HUES48 (cell line): ENCODE measurements at regions not wholly inside any gene's neighbourhood (a gene's known extent, or its start where the extent isn't known, plus 50 kb on each side); places are given as distances from the start of the nearest gene placed in this dataset.

Experiments used
- H3K27ac ChIP-seq: one replicate; pipeline ENCODE4 v1.7.0; 2013; ENCODE audit warnings: low read depth, low read length, inconsistent platforms
- H3K27me3 ChIP-seq: 2 replicates; pipeline ENCODE4 v1.6.1; 2013; ENCODE audit warnings: mild to moderate bottlenecking, low read length; ENCODE audit not compliant: control insufficient read depth, insufficient read depth
- H3K36me3 ChIP-seq: 2 replicates; pipeline ENCODE4 v1.6.1; 2013; ENCODE audit warnings: low read length; ENCODE audit not compliant: control insufficient read depth, insufficient read depth
- H3K4me1 ChIP-seq: 2 replicates; pipeline ENCODE4 v1.6.1; 2013; ENCODE audit warnings: mild to moderate bottlenecking, low read length; ENCODE audit not compliant: control insufficient read depth, insufficient read depth
- H3K4me3 ChIP-seq: 2 replicates; pipeline ENCODE4 v1.5.1; 2013; ENCODE audit warnings: mild to moderate bottlenecking, low read depth, low read length
- H3K9ac ChIP-seq: 2 replicates; pipeline ENCODE4 v1.6.1; 2013; ENCODE audit warnings: mild to moderate bottlenecking, low read depth, low read length, moderate library complexity
- H3K9me3 ChIP-seq: 2 replicates; pipeline ENCODE4 v1.6.1; 2013; ENCODE audit warnings: low read length; ENCODE audit not compliant: control insufficient read depth, insufficient read depth

- no peaks in the 10 kb centered on the region for H3K4me1 ChIP-seq
- no peaks in the 10 kb centered on the region for H3K27me3 ChIP-seq
- H3K4me3 ChIP-seq, result no peak overlapping the region
- H3K9me3 ChIP-seq, result no peaks in the 10 kb centered on the region
- no peak overlapping the region for H3K27ac ChIP-seq
- no peaks in the 10 kb centered on the region for H3K36me3 ChIP-seq
- no peak overlapping the region for H3K9ac ChIP-seq
Observed at GRCh38 chr10:62613859-62614258, 190.7 kb upstream of the ADO start.

DNA sequence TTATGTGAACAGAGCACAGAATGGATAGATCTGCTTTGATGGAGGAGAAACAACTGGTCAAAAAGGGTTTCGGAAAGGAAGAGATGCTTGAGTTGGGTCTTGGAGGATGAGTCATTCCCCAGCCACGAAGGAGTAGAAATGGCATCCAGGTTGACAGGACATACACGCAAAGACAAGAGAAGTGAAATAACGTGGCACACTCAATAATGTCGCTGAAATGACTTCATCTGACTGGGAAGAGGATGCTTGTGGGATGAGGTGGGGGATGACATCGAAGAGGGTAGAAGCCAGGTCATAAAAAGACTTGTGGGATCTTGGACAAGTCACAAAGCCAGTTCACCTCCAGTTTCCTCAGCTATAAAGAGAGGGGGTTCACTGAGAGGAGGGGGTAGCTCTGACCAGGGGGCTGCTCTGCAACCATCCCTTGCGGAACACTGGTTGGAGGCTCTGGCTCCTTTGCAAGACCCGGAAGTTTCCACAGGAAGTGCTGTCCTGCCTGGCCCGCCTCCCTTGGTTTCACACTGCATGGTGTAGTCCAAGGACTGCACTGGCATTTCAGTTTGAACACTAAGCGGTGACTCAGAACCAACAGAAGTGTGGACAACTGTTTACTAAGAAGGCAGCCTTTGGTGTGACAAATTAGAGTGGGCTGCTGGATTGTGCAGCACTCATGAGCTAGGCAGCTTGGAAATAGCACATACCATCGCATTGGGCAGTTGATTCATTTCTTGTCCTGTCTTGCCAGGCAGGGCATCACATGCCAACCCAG is 189.9 kb upstream of the ADO start:
- Histone ChIP-seq H3K9ac (no peak overlapping the region), H3K27ac (no peak overlapping the region), H3K4me3 (no peak overlapping the region), H3K27me3 (no peaks in the 10 kb centered on the region), H3K4me1 (no peaks in the 10 kb centered on the region), H3K9me3 (no peaks in the 10 kb centered on the region), H3K36me3 (no peaks in the 10 kb centered on the region)

DNA sequence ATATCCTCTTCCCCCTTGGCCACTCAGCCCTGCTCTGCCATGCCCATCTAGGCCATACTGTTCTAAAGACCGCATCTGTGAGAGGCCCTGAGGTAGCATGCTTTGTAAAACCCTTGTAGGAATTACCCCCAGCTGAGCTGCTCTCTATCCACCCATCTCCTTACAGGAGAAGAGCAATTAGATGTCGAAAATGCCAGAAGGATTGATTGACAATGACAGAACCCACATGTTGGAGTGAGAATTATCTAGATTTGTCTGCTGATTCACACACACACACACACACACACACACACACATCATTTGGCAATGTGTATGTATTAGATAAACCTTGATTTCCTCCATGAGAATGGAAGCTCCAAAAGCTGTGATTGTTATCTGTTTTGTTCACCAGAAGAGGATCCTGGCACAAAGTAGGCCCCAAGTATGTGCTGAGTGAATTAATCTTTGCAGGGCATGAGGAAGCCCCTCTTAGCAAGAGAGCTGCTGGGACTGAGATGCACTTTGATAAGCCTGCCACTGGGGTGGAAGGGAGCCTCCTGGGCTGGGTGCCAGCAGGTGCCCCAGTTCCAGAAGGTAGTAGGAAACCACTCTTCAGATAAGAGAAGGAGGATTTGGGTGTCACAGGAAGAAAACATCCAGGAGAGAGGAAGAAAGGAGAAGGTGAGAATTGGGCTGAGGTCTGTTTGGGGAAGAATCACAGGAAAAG is 187.5 kb upstream of the ADO start:
- no peaks in the 10 kb centered on the region for H3K4me1 ChIP-seq
- no peaks in the 10 kb centered on the region for H3K27me3 ChIP-seq
- H3K9ac ChIP-seq, result no peak overlapping the region
- no peak overlapping the region for H3K27ac ChIP-seq
- no peaks in the 10 kb centered on the region for H3K36me3 ChIP-seq
- H3K9me3 ChIP-seq, result no peaks in the 10 kb centered on the region
- no peak overlapping the region for H3K4me3 ChIP-seq

- H3K4me1 ChIP-seq, result no peaks in the 10 kb centered on the region
- H3K36me3 ChIP-seq, result no peaks in the 10 kb centered on the region
- no peaks in the 10 kb centered on the region for H3K9me3 ChIP-seq
- H3K4me3 ChIP-seq, result no peak overlapping the region
- H3K27me3 ChIP-seq, result no peaks in the 10 kb centered on the region
- H3K9ac ChIP-seq, result no peak overlapping the region
- H3K27ac ChIP-seq, result no peak overlapping the region
Observed at GRCh38 chr10:62617652-62618051, 186.9 kb upstream of the ADO start.

GRCh38 chr10:62618054-62618453 is 186.5 kb upstream of the ADO start:
- Histone ChIP-seq H3K4me1 (no peaks in the 10 kb centered on the region), H3K36me3 (no peaks in the 10 kb centered on the region), H3K9me3 (no peaks in the 10 kb centered on the region), H3K4me3 (no peak overlapping the region), H3K27ac (no peak overlapping the region), H3K27me3 (no peaks in the 10 kb centered on the region), H3K9ac (no peak overlapping the region)

- Histone ChIP-seq H3K9me3 (no peaks in the 10 kb centered on the region), H3K4me3 (no peak overlapping the region), H3K27me3 (no peaks in the 10 kb centered on the region), H3K9ac (no peak overlapping the region), H3K4me1 (no peaks in the 10 kb centered on the region), H3K27ac (no peak overlapping the region), H3K36me3 (no peaks in the 10 kb centered on the region)
Observed at GRCh38 chr10:62618576-62619412, 185.7 kb upstream of the ADO start.

GRCh38 chr10:62619413-62619738 is 185.1 kb upstream of the ADO start:
- H3K9me3 ChIP-seq, result no peaks in the 10 kb centered on the region
- H3K36me3 ChIP-seq, result no peaks in the 10 kb centered on the region
- H3K9ac ChIP-seq, result no peak overlapping the region
- no peaks in the 10 kb centered on the region for H3K27me3 ChIP-seq
- H3K4me1 ChIP-seq, result no peaks in the 10 kb centered on the region
- H3K27ac ChIP-seq, result no peak overlapping the region
- H3K4me3 ChIP-seq, result no peak overlapping the region

DNA sequence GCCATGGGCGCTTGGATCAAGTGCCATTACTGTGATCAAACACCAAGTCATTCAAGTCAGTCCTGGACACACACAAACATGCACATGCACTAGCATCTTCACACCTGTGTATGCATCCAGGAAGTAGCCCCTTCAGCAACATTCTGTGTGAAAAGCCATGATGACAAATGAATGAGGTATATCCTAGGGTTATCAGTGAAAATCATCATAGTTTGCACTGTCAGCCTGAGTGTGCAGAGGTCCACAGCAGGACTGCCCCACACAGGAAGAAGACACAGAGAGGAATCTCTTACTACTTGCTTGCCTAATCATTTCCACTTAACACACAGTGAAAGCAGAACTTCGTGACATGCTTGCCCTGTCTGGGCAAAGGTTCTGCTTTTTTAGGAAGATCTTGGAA is 184.0 kb upstream of the ADO start:
- Histone ChIP-seq H3K27me3 (no peaks in the 10 kb centered on the region), H3K9ac (no peak overlapping the region), H3K27ac (no peak overlapping the region), H3K4me1 (peaks cover 3% of the 10 kb centered on the region), H3K9me3 (no peaks in the 10 kb centered on the region), H3K36me3 (no peaks in the 10 kb centered on the region), H3K4me3 (no peak overlapping the region)

DNA sequence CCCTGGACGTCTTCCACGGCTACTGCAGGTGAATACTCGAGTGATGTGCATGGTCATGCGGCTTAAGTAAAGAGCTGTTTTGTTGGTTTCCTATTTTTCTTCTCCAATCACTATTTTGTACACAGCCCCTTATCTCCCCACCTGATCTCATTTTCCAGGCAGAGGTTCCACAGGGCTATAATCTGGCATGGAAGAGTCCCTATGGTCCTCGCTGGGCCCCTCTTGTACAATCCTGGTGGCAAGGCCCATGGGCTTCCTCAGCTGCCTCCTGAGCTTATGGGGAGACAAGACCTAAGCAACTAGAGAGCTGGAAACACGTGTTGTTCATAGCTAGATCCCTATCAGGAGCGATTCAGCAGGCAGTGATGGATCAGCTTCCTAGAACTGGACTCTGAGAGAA is 181.3 kb upstream of the ADO start:
- no peaks in the 10 kb centered on the region for H3K36me3 ChIP-seq
- no peak overlapping the region for H3K27ac ChIP-seq
- no peaks in the 10 kb centered on the region for H3K27me3 ChIP-seq
- no peak overlapping the region for H3K4me3 ChIP-seq
- no peak overlapping the region for H3K9ac ChIP-seq
- H3K4me1 ChIP-seq, result peaks cover 30% of the 10 kb centered on the region
- H3K9me3 ChIP-seq, result no peaks in the 10 kb centered on the region

- H3K4me1 ChIP-seq, result peaks cover 30% of the 10 kb centered on the region
- H3K27me3 ChIP-seq, result no peaks in the 10 kb centered on the region
- H3K27ac ChIP-seq, result no peak overlapping the region
- H3K4me3 ChIP-seq, result no peak overlapping the region
- no peaks in the 10 kb centered on the region for H3K9me3 ChIP-seq
- H3K36me3 ChIP-seq, result no peaks in the 10 kb centered on the region
- H3K9ac ChIP-seq, result no peak overlapping the region; the same call in 1 of the 2 replicates
Observed at GRCh38 chr10:62625484-62625883, 179.0 kb upstream of the ADO start.

GRCh38 chr10:62626079-62626478 is 178.4 kb upstream of the ADO start:
- H3K9me3 ChIP-seq, result no peaks in the 10 kb centered on the region
- H3K27me3 ChIP-seq, result no peaks in the 10 kb centered on the region
- H3K36me3 ChIP-seq, result no peaks in the 10 kb centered on the region
- peaks cover 30% of the 10 kb centered on the region for H3K4me1 ChIP-seq
- peak overlapping the region; percentile 33; the same call in 1 of the 2 replicates for H3K4me3 ChIP-seq
- H3K27ac ChIP-seq, result no peak overlapping the region
- H3K9ac ChIP-seq, result no peak overlapping the region
